Cardiac fibroblast (primary cell): ENCODE measurements at regions not wholly inside any gene's neighbourhood (a gene's known extent, or its start where the extent isn't known, plus 50 kb on each side); places are given as distances from the start of the nearest gene placed in this dataset.

Source experiments
- DNase-seq, 2 donors: peaks; one replicate each; pipeline versions ENCODE4 v3.0.0 to v3.0.0-alpha.2; 2010; ENCODE audit warnings: low read depth in 2 of 2
- H3K4me3 ChIP-seq, 2 donors: replicated peaks in 1 of 2; 1 replicate in 1 of 2; 2 replicates in 1 of 2; pipeline ENCODE4 v1.5.1; 2011; ENCODE audit warnings: low read depth in 2 of 2, low read length in 2 of 2, mild to moderate bottlenecking in 2 of 2, moderate library complexity in 1 of 2
- TF ChIP-seq, protein P1 (sequence below): IDR thresholded peaks from one replicate; pipeline ENCODE4 v1.5.1; 2011; ENCODE audit warnings: low read depth, mild to moderate bottlenecking, low read length, inconsistent platforms

GRCh38 chr6:90811596-90812226, 224.8 kb upstream of the MAP3K7 start:
- DNase-seq = no peak
- H3K4me3 ChIP-seq = no peak overlapping the region
- TF ChIP-seq, protein P1, sequence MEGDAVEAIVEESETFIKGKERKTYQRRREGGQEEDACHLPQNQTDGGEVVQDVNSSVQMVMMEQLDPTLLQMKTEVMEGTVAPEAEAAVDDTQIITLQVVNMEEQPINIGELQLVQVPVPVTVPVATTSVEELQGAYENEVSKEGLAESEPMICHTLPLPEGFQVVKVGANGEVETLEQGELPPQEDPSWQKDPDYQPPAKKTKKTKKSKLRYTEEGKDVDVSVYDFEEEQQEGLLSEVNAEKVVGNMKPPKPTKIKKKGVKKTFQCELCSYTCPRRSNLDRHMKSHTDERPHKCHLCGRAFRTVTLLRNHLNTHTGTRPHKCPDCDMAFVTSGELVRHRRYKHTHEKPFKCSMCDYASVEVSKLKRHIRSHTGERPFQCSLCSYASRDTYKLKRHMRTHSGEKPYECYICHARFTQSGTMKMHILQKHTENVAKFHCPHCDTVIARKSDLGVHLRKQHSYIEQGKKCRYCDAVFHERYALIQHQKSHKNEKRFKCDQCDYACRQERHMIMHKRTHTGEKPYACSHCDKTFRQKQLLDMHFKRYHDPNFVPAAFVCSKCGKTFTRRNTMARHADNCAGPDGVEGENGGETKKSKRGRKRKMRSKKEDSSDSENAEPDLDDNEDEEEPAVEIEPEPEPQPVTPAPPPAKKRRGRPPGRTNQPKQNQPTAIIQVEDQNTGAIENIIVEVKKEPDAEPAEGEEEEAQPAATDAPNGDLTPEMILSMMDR = no peak

DNA sequence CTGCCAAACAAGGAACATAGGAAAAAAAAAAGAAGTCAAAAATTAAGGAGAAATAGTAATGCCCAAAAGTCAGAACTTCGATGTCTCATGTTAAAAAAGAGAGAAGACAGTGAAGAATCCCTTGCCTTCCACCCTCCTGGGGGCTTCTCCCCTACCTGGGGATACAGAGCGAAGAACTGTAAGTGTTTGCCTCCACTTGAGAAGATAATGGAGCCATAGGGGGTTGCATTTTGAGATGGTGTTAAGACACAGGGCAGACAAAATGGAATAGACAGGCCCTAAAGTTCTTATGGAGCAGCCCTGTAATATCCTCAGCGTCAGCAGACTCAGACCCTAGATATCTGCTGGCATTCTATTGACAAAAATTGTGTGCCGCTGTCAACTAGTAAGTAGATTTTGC, 222.2 kb upstream of the MAP3K7 start:
- TF ChIP-seq, protein P1 = no peak
- DNase-seq = no peak
- H3K4me3 ChIP-seq = no peak overlapping the region

- no peak for DNase-seq
- no peak overlapping the region for H3K4me3 ChIP-seq
- TF ChIP-seq, protein P1 = no peak
Observed at GRCh38 chr6:90807791-90808701, 221.2 kb upstream of the MAP3K7 start.

GRCh38 chr6:90805619-90806155, 218.8 kb upstream of the MAP3K7 start:
- TF ChIP-seq, protein P1 = no peak

GRCh38 chr6:90803956-90804355, 217.1 kb upstream of the MAP3K7 start:
- TF ChIP-seq, protein P1 = no peak
- H3K4me3 ChIP-seq = no peak overlapping the region
- DNase-seq = no peak

More at GRCh38 chr6:90805619-90806155, 218.8 kb upstream of the MAP3K7 start:
- H3K4me3 ChIP-seq = no peak overlapping the region
- no peak for DNase-seq

DNA sequence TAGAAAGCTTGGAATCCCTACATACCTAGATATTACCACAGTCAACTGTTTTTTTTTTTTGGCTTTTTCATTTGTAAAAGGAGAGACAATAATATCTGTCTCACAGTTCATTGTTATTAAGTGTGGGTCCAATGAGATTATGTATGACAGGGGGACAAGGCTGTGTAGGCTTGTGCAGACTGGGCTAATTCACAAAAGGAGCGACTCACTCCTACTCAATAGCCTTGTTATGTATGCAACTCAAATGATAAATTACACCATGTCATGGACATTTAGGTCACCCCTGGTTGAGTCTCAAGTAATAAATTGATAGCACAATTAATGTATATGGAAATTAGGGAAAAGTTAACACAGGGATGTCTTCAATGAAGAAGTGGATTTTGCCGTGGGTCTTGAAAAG, 208.2 kb upstream of the MAP3K7 start:
- TF ChIP-seq, protein P1 = no peak
- DNase-seq = no peak
- H3K4me3 ChIP-seq = no peak overlapping the region
